GM12891 (cell line): ENCODE measurements at regions not wholly inside any gene's neighbourhood (a gene's known extent, or its start where the extent isn't known, plus 50 kb on each side); places are given as distances from the start of the nearest gene placed in this dataset.

ENCODE experiments used
- PAX5 ChIP-seq: IDR thresholded peaks from 2 replicates; pipeline ENCODE4 v1.6.1; 2011; ENCODE audit warnings: low read length, moderate library complexity, mild to moderate bottlenecking; ENCODE audit not compliant: insufficient read depth, severe bottlenecking
- POLR2A ChIP-seq: IDR thresholded peaks from 2 replicates; pipeline ENCODE4 v1.6.1; 2011; ENCODE audit warnings: low read depth, low read length, control low read depth
- POLR2AphosphoS5 ChIP-seq: IDR thresholded peaks from 2 replicates; pipeline ENCODE4 v1.6.1; 2011; ENCODE audit warnings: low read depth, low read length, control low read depth
- POU2F2 ChIP-seq: IDR thresholded peaks from 2 replicates; pipeline ENCODE4 v1.6.1; 2011; ENCODE audit warnings: low read depth, mild to moderate bottlenecking, control low read depth, low read length, moderate library complexity
- SPI1 ChIP-seq: IDR thresholded peaks from 2 replicates; pipeline ENCODE4 v1.6.1; 2011; ENCODE audit warnings: low read depth, low read length, control low read depth
- TAF1 ChIP-seq: IDR thresholded peaks from 2 replicates; pipeline ENCODE4 v1.6.1; 2011; ENCODE audit warnings: low read depth, low read length, control low read depth

GRCh38 chr4:60326735-60327134, 873.4 kb upstream of the ADGRL3 start:
- TF ChIP-seq POLR2A, result no peak
- TF ChIP-seq POLR2AphosphoS5, result no peak
- no peak for TF ChIP-seq TAF1
- TF ChIP-seq PAX5, result no peak
- TF ChIP-seq SPI1, result no peak
- TF ChIP-seq POU2F2, result no peak
